Endothelial cell of umbilical vein (primary cell): ENCODE measurements at regions not wholly inside any gene's neighbourhood (a gene's known extent, or its start where the extent isn't known, plus 50 kb on each side); places are given as distances from the start of the nearest gene placed in this dataset.

Experiments
- BruUV-seq: library from RNA; stranded (reverse); fragments of 400-500 nt; replicated peaks from 2 replicates; lab custom pipeline; 2021; lab: Mats Ljungman, UMichigan
- CTCF ChIA-PET: fragments of 300-600, 350-600 bp; sonication (Branson Sonifier 250); formaldehyde crosslinking; loops from one replicate; lab custom pipeline; 2021; ENCODE audit warnings: antibody characterized with exemption, inconsistent platforms; lab: Charles Lee
- POLR2A ChIA-PET: fragments of 300-600, 350-600 bp; sonication (Branson Sonifier 250); formaldehyde crosslinking; loops from one replicate; lab custom pipeline; 2021; ENCODE audit warnings: antibody characterized with exemption, inconsistent platforms; lab: Charles Lee
- DNase-seq: peaks from one replicate; pipeline ENCODE4 v3.0.0-alpha.2; 2011; ENCODE audit warnings: low read depth, low spot score
- FAIRE-seq: peaks from 2 replicates; lab custom pipeline; 2011; peaks lifted over from hg19 to GRCh38; lab: Jason Lieb, UNC
- H2AFZ ChIP-seq: 2 replicates; pipeline ENCODE4 v1.6.0; 2012; ENCODE audit warnings: low read depth, low read length, control low read depth, inconsistent platforms
- H3K27ac ChIP-seq: 2 replicates; pipeline ENCODE4 v1.5.1; 2011; ENCODE audit warnings: low read depth, mild to moderate bottlenecking, control low read depth, low read length, moderate library complexity; ENCODE audit not compliant: insufficient read depth
- H3K27me3 ChIP-seq, 2 experiments: 2 replicates each; pipeline versions ENCODE4 v1.6.0 to v1.6.1; 2011; ENCODE audit warnings: low read length in 2 of 2, mixed read lengths in 1 of 2; ENCODE audit not compliant: control insufficient read depth in 2 of 2, insufficient read depth in 2 of 2
- H3K36me3 ChIP-seq, 2 experiments: 2 replicates in 1 of 2; 3 replicates in 1 of 2; pipeline ENCODE4 v1.5.1; 2011; ENCODE audit warnings: low read length in 2 of 2, mild to moderate bottlenecking in 1 of 2, moderate library complexity in 1 of 2; ENCODE audit not compliant: control insufficient read depth in 2 of 2, insufficient read depth in 2 of 2; ENCODE audit errors: extremely low read depth in 1 of 2
- H3K4me1 ChIP-seq: 3 replicates; pipeline ENCODE4 v1.5.1; 2011; ENCODE audit warnings: mild to moderate bottlenecking, low read length; ENCODE audit not compliant: control insufficient read depth, insufficient read depth; ENCODE audit errors: extremely low read depth
- H3K4me2 ChIP-seq: 2 replicates; pipeline ENCODE4 v1.6.1; 2011; ENCODE audit warnings: low read length, control low read depth, mixed read lengths; ENCODE audit not compliant: insufficient read depth
- H3K4me3 ChIP-seq, 3 experiments: fragments of 200-600 bp in 1 of 3; sonication (generic), shearing (Covaris generic) in 1 of 3; replicated peaks in 1 of 3; 2 replicates each; pipeline ENCODE4 v1.5.1; 2011 to 2016; ENCODE audit warnings: control low read depth in 3 of 3, low read length in 3 of 3, mild to moderate bottlenecking in 2 of 3, inconsistent platforms in 1 of 3, low read depth in 1 of 3, moderate library complexity in 1 of 3; ENCODE audit not compliant: insufficient read depth in 1 of 3
- H3K79me2 ChIP-seq: 2 replicates; pipeline ENCODE4 v1.6.0; 2012; ENCODE audit warnings: low read length, inconsistent platforms; ENCODE audit not compliant: control insufficient read depth, insufficient read depth
- H3K9ac ChIP-seq: replicated peaks from 2 replicates; pipeline ENCODE3; 2011; ENCODE audit warnings: low read length, control low read depth; ENCODE audit not compliant: insufficient read depth; ENCODE audit errors: extremely low read depth
- H3K9me1 ChIP-seq: replicated peaks from 3 replicates; pipeline ENCODE4 v1.6.0; 2011; ENCODE audit warnings: mild to moderate bottlenecking, low read length; ENCODE audit not compliant: control insufficient read depth, insufficient read depth; ENCODE audit errors: extremely low read depth
- H3K9me3 ChIP-seq: replicated peaks from 2 replicates; pipeline ENCODE4 v1.5.1; 2012; ENCODE audit warnings: low read length, inconsistent platforms; ENCODE audit not compliant: control insufficient read depth, insufficient read depth
- H4K20me1 ChIP-seq: replicated peaks from 2 replicates; pipeline ENCODE3; 2011; ENCODE audit warnings: mild to moderate bottlenecking, low read length; ENCODE audit not compliant: control insufficient read depth, insufficient read depth; ENCODE audit errors: extremely low read depth
- EZH2 ChIP-seq: IDR thresholded peaks from 2 replicates; pipeline ENCODE4 v1.6.1; 2012; ENCODE audit warnings: borderline replicate concordance, low read depth, mild to moderate bottlenecking, moderate library complexity, low read length, inconsistent platforms; ENCODE audit not compliant: severe bottlenecking
- FOS ChIP-seq: IDR thresholded peaks from 2 replicates; pipeline ENCODE4 v1.6.1; 2011; ENCODE audit warnings: mild to moderate bottlenecking, low read length, moderate library complexity, borderline replicate concordance; ENCODE audit not compliant: insufficient read depth
- GATA2 ChIP-seq: IDR thresholded peaks from 2 replicates; pipeline ENCODE4 v1.7.0; 2011; ENCODE audit warnings: low read depth, mild to moderate bottlenecking, moderate library complexity, mixed read lengths, low read length; ENCODE audit not compliant: insufficient read length, insufficient read depth
- JUN ChIP-seq: IDR thresholded peaks from 2 replicates; pipeline ENCODE4 v1.6.1; 2011; ENCODE audit warnings: borderline replicate concordance, low read depth; ENCODE audit not compliant: insufficient read length, insufficient read depth
- MAX ChIP-seq: IDR thresholded peaks from 2 replicates; pipeline ENCODE4 v1.6.1; 2011; ENCODE audit not compliant: insufficient read depth, insufficient read length
- MYC ChIP-seq: IDR thresholded peaks from one replicate; pipeline ENCODE4 v1.6.1; 2011; ENCODE audit warnings: mild to moderate bottlenecking, low read depth, low read length
- POLR2A ChIP-seq: IDR thresholded peaks from 2 replicates; pipeline ENCODE4 v1.6.1; 2012; ENCODE audit warnings: low read depth, mild to moderate bottlenecking, control low read depth, low read length
- POLR2AphosphoS5 ChIP-seq: IDR thresholded peaks from 2 replicates; pipeline ENCODE4 v1.6.1; 2012; ENCODE audit warnings: low read depth, mild to moderate bottlenecking, control low read depth, low read length, moderate library complexity; ENCODE audit not compliant: insufficient read depth
- dilution Hi-C: fragments of 300-500 bp; cut with MboI; formaldehyde crosslinking; loops from one replicate; pipeline ENCODE4 v1.15.0; 2019; ENCODE audit warnings: low sequenced_read_pairs; ENCODE audit not compliant: extremely low pct_ligation_motif_present
- intact Hi-C: fragments of 100-400 bp; cut with micrococcal nuclease; formaldehyde crosslinking; loops from one replicate; pipeline ENCODE4 v1.10.0; 2022
- TF ChIP-seq, protein P1 (sequence below), 2 donors: IDR thresholded peaks; 1 replicate in 1 of 2; 2 replicates in 1 of 2; pipeline ENCODE4 v1.5.1; 2011; ENCODE audit warnings: low read length in 2 of 2, mild to moderate bottlenecking in 2 of 2, moderate library complexity in 2 of 2, control low read depth in 1 of 2, inconsistent platforms in 1 of 2, low read depth in 1 of 2; ENCODE audit not compliant: insufficient read depth in 1 of 2; ENCODE audit errors: extremely low read depth in 1 of 2

- FAIRE-seq (no peak), DNase-seq (no peak)
- H2AFZ ChIP-seq, result no peak overlapping the region
- H3K79me2 ChIP-seq, result no peaks in the 10 kb centered on the region
- no peaks in the 10 kb centered on the region for H3K27me3 ChIP-seq
- peaks cover 47% of the 10 kb centered on the region for H3K4me1 ChIP-seq
- no peak overlapping the region for H3K4me2 ChIP-seq
- ChIA-PET CTCF (interaction anchor here (1.2 to 6.4 kb wide), 4 partner anchors 14 to 119 kb away, joined by 3 to 62 read pairs (median 14); no protein-coding TSS in a partner anchor), POLR2A (no interaction called here)
- no peak for TF ChIP-seq MYC
- TF ChIP-seq JUN, result no peak
- TF ChIP-seq POLR2A, result no peak
- TF ChIP-seq FOS, result no peak
- no peak for TF ChIP-seq EZH2
- no peak for TF ChIP-seq POLR2AphosphoS5
- no peak for TF ChIP-seq GATA2
- TF ChIP-seq MAX, result no peak
- TF ChIP-seq, protein P1, sequence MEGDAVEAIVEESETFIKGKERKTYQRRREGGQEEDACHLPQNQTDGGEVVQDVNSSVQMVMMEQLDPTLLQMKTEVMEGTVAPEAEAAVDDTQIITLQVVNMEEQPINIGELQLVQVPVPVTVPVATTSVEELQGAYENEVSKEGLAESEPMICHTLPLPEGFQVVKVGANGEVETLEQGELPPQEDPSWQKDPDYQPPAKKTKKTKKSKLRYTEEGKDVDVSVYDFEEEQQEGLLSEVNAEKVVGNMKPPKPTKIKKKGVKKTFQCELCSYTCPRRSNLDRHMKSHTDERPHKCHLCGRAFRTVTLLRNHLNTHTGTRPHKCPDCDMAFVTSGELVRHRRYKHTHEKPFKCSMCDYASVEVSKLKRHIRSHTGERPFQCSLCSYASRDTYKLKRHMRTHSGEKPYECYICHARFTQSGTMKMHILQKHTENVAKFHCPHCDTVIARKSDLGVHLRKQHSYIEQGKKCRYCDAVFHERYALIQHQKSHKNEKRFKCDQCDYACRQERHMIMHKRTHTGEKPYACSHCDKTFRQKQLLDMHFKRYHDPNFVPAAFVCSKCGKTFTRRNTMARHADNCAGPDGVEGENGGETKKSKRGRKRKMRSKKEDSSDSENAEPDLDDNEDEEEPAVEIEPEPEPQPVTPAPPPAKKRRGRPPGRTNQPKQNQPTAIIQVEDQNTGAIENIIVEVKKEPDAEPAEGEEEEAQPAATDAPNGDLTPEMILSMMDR (IDR thresholded peaks at IDR 0.05; ENCODE audit: extremely low read depth in 1 of 2, insufficient read depth in 1 of 2, low read depth in 1 of 2, low read length in 2 of 2), result no peak
- dilution Hi-C loops (no loop called here), intact Hi-C loops (no loop called here)
- no TSS peak for BruUV-seq
- H3K27ac ChIP-seq, result no peak overlapping the region
- H3K9me3 ChIP-seq, result no peaks in the 10 kb centered on the region
- no peaks in the 10 kb centered on the region for H3K36me3 ChIP-seq
- no peak overlapping the region for H3K9ac ChIP-seq
- no peak overlapping the region for H3K4me3 ChIP-seq
- H3K9me1 ChIP-seq, result no peaks in the 10 kb centered on the region
- no peaks in the 10 kb centered on the region for H4K20me1 ChIP-seq
These were observed 89.1 kb upstream of the SMNDC1 start for GRCh38 chr10:110393866-110394265.
